ENCODE measurements at regions not wholly inside any gene's neighbourhood (a gene's known extent, or its start where the extent isn't known, plus 50 kb on each side); places are given as distances from the start of the nearest gene placed in this dataset.

DNA sequence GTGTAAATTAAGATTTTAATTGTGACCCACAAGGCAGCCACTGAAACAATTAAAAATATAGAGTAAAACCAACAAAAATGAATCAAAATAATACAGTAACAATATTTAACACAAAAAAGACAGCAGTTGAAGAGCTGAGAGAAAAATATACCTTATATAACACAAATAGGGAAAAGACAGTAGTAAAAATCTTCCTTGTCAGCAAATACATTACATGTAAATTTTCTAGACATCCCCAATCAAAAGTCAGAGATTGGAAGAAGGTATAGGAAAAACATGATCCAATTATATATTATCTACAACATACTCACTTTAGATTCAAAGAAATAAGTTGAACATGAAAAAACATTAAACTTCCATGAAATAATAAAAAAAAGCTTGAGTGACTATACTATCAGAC is 330.8 kb downstream of the UBE2NL start:
- Histone ChIP-seq H3K9me2 (ENCODE audit: insufficient read depth) (no peaks in the 10 kb centered on the region), H3K27ac (ENCODE audit: low read depth, low read length) (no peak overlapping the region), H2AFZ (ENCODE audit: low read depth, low read length, poor library complexity, severe bottlenecking) (no peak overlapping the region), H3K27me3 (ENCODE audit: insufficient read depth, low read length) (no peaks in the 10 kb centered on the region), H4K20me1 (ENCODE audit: insufficient read depth) (no peaks in the 10 kb centered on the region), H3K79me2 (ENCODE audit: insufficient read depth, low read length) (no peaks in the 10 kb centered on the region), H3K36me3 (ENCODE audit: control insufficient read depth in 1 of 2, insufficient read depth in 2 of 2, low read length in 2 of 2) (no peaks in the 10 kb centered on the region), H3K4me1 (ENCODE audit: control insufficient read depth in 1 of 2, insufficient read depth in 2 of 2, low read length in 2 of 2) (no peaks in the 10 kb centered on the region), H3K9me3 (ENCODE audit: control insufficient read depth in 1 of 2, insufficient read depth in 1 of 2, low read depth in 1 of 2, low read length in 2 of 2) (no peaks in the 10 kb centered on the region), H3K4me3 (replicated peaks in 1 of 2; ENCODE audit: low read depth in 1 of 2, low read length in 2 of 2) (no peak overlapping the region), H3K9ac (ENCODE audit: low read length) (no peak overlapping the region), H3K4me2 (ENCODE audit: low read length) (no peak overlapping the region)
- ChIA-PET POLR2A (no interaction called here), RAD21 (ENCODE audit: low non-redundant PET in 1 of 2, low total read pairs in 2 of 2, uncharacterized antibody in 2 of 2, unreplicated experiment in 2 of 2) (no interaction called here), CTCF (no interaction called here)
- TF ChIP-seq, protein P1, sequence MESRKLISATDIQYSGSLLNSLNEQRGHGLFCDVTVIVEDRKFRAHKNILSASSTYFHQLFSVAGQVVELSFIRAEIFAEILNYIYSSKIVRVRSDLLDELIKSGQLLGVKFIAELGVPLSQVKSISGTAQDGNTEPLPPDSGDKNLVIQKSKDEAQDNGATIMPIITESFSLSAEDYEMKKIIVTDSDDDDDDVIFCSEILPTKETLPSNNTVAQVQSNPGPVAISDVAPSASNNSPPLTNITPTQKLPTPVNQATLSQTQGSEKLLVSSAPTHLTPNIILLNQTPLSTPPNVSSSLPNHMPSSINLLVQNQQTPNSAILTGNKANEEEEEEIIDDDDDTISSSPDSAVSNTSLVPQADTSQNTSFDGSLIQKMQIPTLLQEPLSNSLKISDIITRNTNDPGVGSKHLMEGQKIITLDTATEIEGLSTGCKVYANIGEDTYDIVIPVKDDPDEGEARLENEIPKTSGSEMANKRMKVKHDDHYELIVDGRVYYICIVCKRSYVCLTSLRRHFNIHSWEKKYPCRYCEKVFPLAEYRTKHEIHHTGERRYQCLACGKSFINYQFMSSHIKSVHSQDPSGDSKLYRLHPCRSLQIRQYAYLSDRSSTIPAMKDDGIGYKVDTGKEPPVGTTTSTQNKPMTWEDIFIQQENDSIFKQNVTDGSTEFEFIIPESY (IDR thresholded peaks at IDR 0.05; ENCODE audit: extremely low read depth, insufficient replicate concordance, low read length) = no peak
- TF ChIP-seq YY1 (IDR thresholded peaks at IDR 0.05; ENCODE audit: extremely low read depth, insufficient replicate concordance, low read depth, low read length) (no peak), POLR2AphosphoS5 (IDR thresholded peaks at IDR 0.05; ENCODE audit: low read depth, low read length) (no peak), SRF (IDR thresholded peaks at IDR 0.05; ENCODE audit: low read depth) (no peak), EZH2 (IDR thresholded peaks at IDR 0.05) (no peak), CEBPB (IDR thresholded peaks at IDR 0.05; ENCODE audit: low read depth) (no peak), ELF1 (IDR thresholded peaks at IDR 0.05; ENCODE audit: borderline replicate concordance, low read depth) (no peak), POLR2A (IDR thresholded peaks at IDR 0.05; ENCODE audit: borderline replicate concordance, extremely low read depth, insufficient read depth, insufficient read length) (no peak), EZH2phosphoT487 (IDR thresholded peaks at IDR 0.05; ENCODE audit: borderline replicate concordance) (no peak)
- TF ChIP-seq, protein P2, sequence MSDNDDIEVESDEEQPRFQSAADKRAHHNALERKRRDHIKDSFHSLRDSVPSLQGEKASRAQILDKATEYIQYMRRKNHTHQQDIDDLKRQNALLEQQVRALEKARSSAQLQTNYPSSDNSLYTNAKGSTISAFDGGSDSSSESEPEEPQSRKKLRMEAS (IDR thresholded peaks at IDR 0.05) = no peak
- TF ChIP-seq, protein P3, sequence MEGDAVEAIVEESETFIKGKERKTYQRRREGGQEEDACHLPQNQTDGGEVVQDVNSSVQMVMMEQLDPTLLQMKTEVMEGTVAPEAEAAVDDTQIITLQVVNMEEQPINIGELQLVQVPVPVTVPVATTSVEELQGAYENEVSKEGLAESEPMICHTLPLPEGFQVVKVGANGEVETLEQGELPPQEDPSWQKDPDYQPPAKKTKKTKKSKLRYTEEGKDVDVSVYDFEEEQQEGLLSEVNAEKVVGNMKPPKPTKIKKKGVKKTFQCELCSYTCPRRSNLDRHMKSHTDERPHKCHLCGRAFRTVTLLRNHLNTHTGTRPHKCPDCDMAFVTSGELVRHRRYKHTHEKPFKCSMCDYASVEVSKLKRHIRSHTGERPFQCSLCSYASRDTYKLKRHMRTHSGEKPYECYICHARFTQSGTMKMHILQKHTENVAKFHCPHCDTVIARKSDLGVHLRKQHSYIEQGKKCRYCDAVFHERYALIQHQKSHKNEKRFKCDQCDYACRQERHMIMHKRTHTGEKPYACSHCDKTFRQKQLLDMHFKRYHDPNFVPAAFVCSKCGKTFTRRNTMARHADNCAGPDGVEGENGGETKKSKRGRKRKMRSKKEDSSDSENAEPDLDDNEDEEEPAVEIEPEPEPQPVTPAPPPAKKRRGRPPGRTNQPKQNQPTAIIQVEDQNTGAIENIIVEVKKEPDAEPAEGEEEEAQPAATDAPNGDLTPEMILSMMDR (IDR thresholded peaks at IDR 0.05 in 2 of 3, conservative IDR thresholded peaks at IDR 0.05 in 1 of 3; ENCODE audit: borderline replicate concordance in 1 of 3, insufficient read depth in 1 of 3, low read depth in 2 of 3, low read length in 2 of 3) = no peak
- TF ChIP-seq, protein P4, sequence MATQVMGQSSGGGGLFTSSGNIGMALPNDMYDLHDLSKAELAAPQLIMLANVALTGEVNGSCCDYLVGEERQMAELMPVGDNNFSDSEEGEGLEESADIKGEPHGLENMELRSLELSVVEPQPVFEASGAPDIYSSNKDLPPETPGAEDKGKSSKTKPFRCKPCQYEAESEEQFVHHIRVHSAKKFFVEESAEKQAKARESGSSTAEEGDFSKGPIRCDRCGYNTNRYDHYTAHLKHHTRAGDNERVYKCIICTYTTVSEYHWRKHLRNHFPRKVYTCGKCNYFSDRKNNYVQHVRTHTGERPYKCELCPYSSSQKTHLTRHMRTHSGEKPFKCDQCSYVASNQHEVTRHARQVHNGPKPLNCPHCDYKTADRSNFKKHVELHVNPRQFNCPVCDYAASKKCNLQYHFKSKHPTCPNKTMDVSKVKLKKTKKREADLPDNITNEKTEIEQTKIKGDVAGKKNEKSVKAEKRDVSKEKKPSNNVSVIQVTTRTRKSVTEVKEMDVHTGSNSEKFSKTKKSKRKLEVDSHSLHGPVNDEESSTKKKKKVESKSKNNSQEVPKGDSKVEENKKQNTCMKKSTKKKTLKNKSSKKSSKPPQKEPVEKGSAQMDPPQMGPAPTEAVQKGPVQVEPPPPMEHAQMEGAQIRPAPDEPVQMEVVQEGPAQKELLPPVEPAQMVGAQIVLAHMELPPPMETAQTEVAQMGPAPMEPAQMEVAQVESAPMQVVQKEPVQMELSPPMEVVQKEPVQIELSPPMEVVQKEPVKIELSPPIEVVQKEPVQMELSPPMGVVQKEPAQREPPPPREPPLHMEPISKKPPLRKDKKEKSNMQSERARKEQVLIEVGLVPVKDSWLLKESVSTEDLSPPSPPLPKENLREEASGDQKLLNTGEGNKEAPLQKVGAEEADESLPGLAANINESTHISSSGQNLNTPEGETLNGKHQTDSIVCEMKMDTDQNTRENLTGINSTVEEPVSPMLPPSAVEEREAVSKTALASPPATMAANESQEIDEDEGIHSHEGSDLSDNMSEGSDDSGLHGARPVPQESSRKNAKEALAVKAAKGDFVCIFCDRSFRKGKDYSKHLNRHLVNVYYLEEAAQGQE (IDR thresholded peaks at IDR 0.05; ENCODE audit: low read depth) = no peak
- TF ChIP-seq, protein P5, sequence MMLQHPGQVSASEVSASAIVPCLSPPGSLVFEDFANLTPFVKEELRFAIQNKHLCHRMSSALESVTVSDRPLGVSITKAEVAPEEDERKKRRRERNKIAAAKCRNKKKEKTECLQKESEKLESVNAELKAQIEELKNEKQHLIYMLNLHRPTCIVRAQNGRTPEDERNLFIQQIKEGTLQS (IDR thresholded peaks at IDR 0.05) = no peak
- no peak for ATAC-seq
- DNase-seq (ENCODE audit: low read depth, low spot score) = no peak
- no TSS peak for BruUV-seq (replicated peaks)
- intact Hi-C loops (cut with micrococcal nuclease) = no loop called here
